Bronchial epithelial cell (primary cell): ENCODE measurements at regions not wholly inside any gene's neighbourhood (a gene's known extent, or its start where the extent isn't known, plus 50 kb on each side); places are given as distances from the start of the nearest gene placed in this dataset.

Experiments
- DNase-seq: peaks from one replicate; pipeline ENCODE4 v3.0.0-alpha.2; 2010; ENCODE audit warnings: low read depth
- FAIRE-seq: peaks from 2 replicates; lab custom pipeline; 2011; peaks lifted over from hg19 to GRCh38; lab: Jason Lieb, UNC
- H3K27me3 ChIP-seq: 2 replicates; pipeline ENCODE4 v1.5.1; 2011; ENCODE audit warnings: low read length; ENCODE audit not compliant: control insufficient read depth, insufficient read depth
- H3K36me3 ChIP-seq: 2 replicates; pipeline ENCODE4 v1.5.1; 2011; ENCODE audit warnings: low read length; ENCODE audit not compliant: control insufficient read depth, insufficient read depth
- H3K4me3 ChIP-seq: 2 replicates; pipeline ENCODE4 v1.5.1; 2011; ENCODE audit warnings: mild to moderate bottlenecking, low read depth, low read length, control low read depth
- CTCF ChIP-seq: IDR thresholded peaks from 2 replicates; pipeline ENCODE4 v1.5.1; 2011; ENCODE audit warnings: mild to moderate bottlenecking, moderate library complexity, low read length, control low read depth, inconsistent platforms; ENCODE audit not compliant: insufficient read depth, severe bottlenecking

- no peak for DNase-seq
- no peak for TF ChIP-seq CTCF
- no peak overlapping the region for H3K4me3 ChIP-seq
- no peaks in the 10 kb centered on the region for H3K27me3 ChIP-seq
- no peaks in the 10 kb centered on the region for H3K36me3 ChIP-seq
- no peak for FAIRE-seq
Measured at GRCh38 chr2:126802316-126802715, 96.4 kb upstream of the TEX51 start.

GRCh38 chr2:126802774-126803433 is 95.8 kb upstream of the TEX51 start:
- no peak overlapping the region for H3K4me3 ChIP-seq
- no peak for TF ChIP-seq CTCF
- H3K36me3 ChIP-seq = no peaks in the 10 kb centered on the region
- no peak for DNase-seq
- no peak for FAIRE-seq
- H3K27me3 ChIP-seq = no peaks in the 10 kb centered on the region

- FAIRE-seq (no peak), DNase-seq (no peak)
- no peak for TF ChIP-seq CTCF
- Histone ChIP-seq H3K36me3 (no peaks in the 10 kb centered on the region), H3K4me3 (no peak overlapping the region), H3K27me3 (no peaks in the 10 kb centered on the region)
Measured at GRCh38 chr2:126803434-126803775, 95.3 kb upstream of the TEX51 start.

GRCh38 chr2:126804347-126804746 is 94.3 kb upstream of the TEX51 start:
- TF ChIP-seq CTCF = no peak
- Histone ChIP-seq H3K27me3 (no peaks in the 10 kb centered on the region), H3K4me3 (no peak overlapping the region), H3K36me3 (no peaks in the 10 kb centered on the region)
- DNase-seq = no peak
- FAIRE-seq = no peak

- TF ChIP-seq CTCF = no peak
- FAIRE-seq (no peak), DNase-seq (no peak)
- H3K36me3 ChIP-seq = no peaks in the 10 kb centered on the region
- no peak overlapping the region for H3K4me3 ChIP-seq
- no peaks in the 10 kb centered on the region for H3K27me3 ChIP-seq
Measured at GRCh38 chr2:126808929-126809328, 89.8 kb upstream of the TEX51 start.

GRCh38 chr2:126809340-126809739 is 89.3 kb upstream of the TEX51 start:
- no peak for TF ChIP-seq CTCF
- FAIRE-seq = no peak

More at GRCh38 chr2:126809340-126809739, 89.3 kb upstream of the TEX51 start:
- DNase-seq = no peak
- H3K4me3 ChIP-seq = no peak overlapping the region
- no peaks in the 10 kb centered on the region for H3K27me3 ChIP-seq
- H3K36me3 ChIP-seq = no peaks in the 10 kb centered on the region
